CD4-positive, alpha-beta memory T cell (primary cell): ENCODE measurements at regions not wholly inside any gene's neighbourhood (a gene's known extent, or its start where the extent isn't known, plus 50 kb on each side); places are given as distances from the start of the nearest gene placed in this dataset.

Experiments
- CTCF ChIA-PET: fragments of 350-600 bp; sonication (Branson Sonifier 250); formaldehyde crosslinking; loops from one replicate; lab custom pipeline; 2021; ENCODE audit warnings: inconsistent platforms; ENCODE audit not compliant: partially characterized antibody; lab: Charles Lee
- POLR2A ChIA-PET: fragments of 350-600 bp; sonication (Branson Sonifier 250); formaldehyde crosslinking; loops from one replicate; lab custom pipeline; 2021; ENCODE audit not compliant: partially characterized antibody; lab: Charles Lee
- DNase-seq, 5 donors: peaks; one replicate each; pipeline versions ENCODE4 v3.0.0 to v3.0.0-alpha.2; 2020 to 2022; ENCODE audit warnings: mixed read lengths in 1 of 5
- H3K27ac ChIP-seq: one replicate; pipeline ENCODE4 v1.7.0; 2013; ENCODE audit warnings: low read depth, low read length
- H3K27me3 ChIP-seq: 2 replicates; pipeline ENCODE4 v1.7.0; 2013; ENCODE audit warnings: mild to moderate bottlenecking, low read length, moderate library complexity; ENCODE audit not compliant: insufficient read depth
- H3K36me3 ChIP-seq: 2 replicates; pipeline ENCODE4 v1.7.0; 2013; ENCODE audit warnings: mild to moderate bottlenecking, low read length, moderate library complexity; ENCODE audit not compliant: insufficient read depth
- H3K4me1 ChIP-seq: 2 replicates; pipeline ENCODE4 v1.7.0; 2013; ENCODE audit warnings: mild to moderate bottlenecking, low read length, moderate library complexity; ENCODE audit not compliant: insufficient read depth
- H3K4me3 ChIP-seq, 2 donors: one replicate each; pipeline ENCODE4 v1.7.0; 2013; ENCODE audit warnings: low read length in 2 of 2, mild to moderate bottlenecking in 1 of 2
- H3K9me3 ChIP-seq, 2 donors: one replicate each; pipeline ENCODE4 v1.7.0; 2013; ENCODE audit warnings: low read length in 2 of 2, control low read depth in 1 of 2; ENCODE audit not compliant: control insufficient read depth in 1 of 2
- H3K27ac Mint-ChIP-seq, 7 donors: one replicate each; pipeline ENCODE4 v1.8.0; 2020 to 2021; ENCODE audit warnings: mixed read lengths in 7 of 7, mild to moderate bottlenecking in 6 of 7, inconsistent platforms in 3 of 7, moderate library complexity in 3 of 7
- H3K27me3 Mint-ChIP-seq, 2 donors: one replicate each; pipeline ENCODE4 v1.8.0; 2020 to 2021; ENCODE audit warnings: mixed read lengths in 2 of 2
- H3K36me3 Mint-ChIP-seq, 2 donors: one replicate each; pipeline ENCODE4 v1.8.0; 2020 to 2021; ENCODE audit warnings: mixed read lengths in 2 of 2, inconsistent platforms in 1 of 2, mild to moderate bottlenecking in 1 of 2
- H3K4me1 Mint-ChIP-seq, 4 donors: one replicate each; pipeline ENCODE4 v1.8.0; 2020 to 2021; ENCODE audit warnings: mixed read lengths in 4 of 4, mild to moderate bottlenecking in 1 of 4
- H3K4me3 Mint-ChIP-seq, 8 donors: one replicate each; pipeline ENCODE4 v1.8.0; 2020 to 2021; ENCODE audit warnings: mixed read lengths in 8 of 8, mild to moderate bottlenecking in 7 of 8, moderate library complexity in 6 of 8, inconsistent platforms in 3 of 8
- H3K9me3 Mint-ChIP-seq, 8 donors: one replicate each; pipeline ENCODE4 v1.8.0; 2020 to 2021; ENCODE audit warnings: mixed read lengths in 8 of 8, mild to moderate bottlenecking in 5 of 8, inconsistent platforms in 3 of 8, moderate library complexity in 1 of 8
- intact Hi-C: fragments of 100-400 bp; cut with micrococcal nuclease; formaldehyde crosslinking; loops from one replicate; pipeline ENCODE4 v1.15.1; 2023

DNA sequence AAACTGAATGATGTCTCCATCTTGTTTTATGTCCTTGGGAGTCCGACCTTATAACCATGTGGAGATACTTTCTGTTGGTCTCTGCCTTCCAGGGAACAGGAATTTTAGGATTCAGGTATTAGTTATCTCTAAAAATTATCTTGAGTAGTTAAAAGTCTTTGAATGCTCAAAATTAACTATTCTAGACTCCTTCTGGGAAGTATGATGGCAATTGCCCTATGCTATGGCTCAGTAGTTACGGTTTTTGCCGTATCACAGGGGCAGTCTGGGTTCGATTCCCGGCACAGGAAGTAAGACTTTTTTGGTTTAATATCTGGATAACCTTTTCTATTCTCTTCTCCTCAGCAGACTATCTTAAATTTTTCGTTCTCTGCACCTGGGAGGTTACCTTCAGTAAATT is 708.7 kb upstream of the LRATD1 start:
- H3K27ac Mint-ChIP-seq = no peak overlapping the region
- intact Hi-C loops = no loop called here
- H3K36me3 ChIP-seq = no peaks in the 10 kb centered on the region
- no peaks in the 10 kb centered on the region for H3K4me1 ChIP-seq
- H3K9me3 ChIP-seq = no peaks in the 10 kb centered on the region
- no peak for DNase-seq
- no peak overlapping the region for H3K4me3 Mint-ChIP-seq
- ChIA-PET CTCF (no interaction called here), POLR2A (no interaction called here)
- no peaks in the 10 kb centered on the region for H3K36me3 Mint-ChIP-seq
- H3K4me3 ChIP-seq = no peak overlapping the region
- peaks cover 0 to 36% (median 8%) of the 10 kb centered on the region in 8 donors for H3K9me3 Mint-ChIP-seq
- no peaks in the 10 kb centered on the region for H3K27me3 ChIP-seq
- no peaks in the 10 kb centered on the region for H3K4me1 Mint-ChIP-seq
- no peaks in the 10 kb centered on the region for H3K27me3 Mint-ChIP-seq
- no peak overlapping the region for H3K27ac ChIP-seq

DNA sequence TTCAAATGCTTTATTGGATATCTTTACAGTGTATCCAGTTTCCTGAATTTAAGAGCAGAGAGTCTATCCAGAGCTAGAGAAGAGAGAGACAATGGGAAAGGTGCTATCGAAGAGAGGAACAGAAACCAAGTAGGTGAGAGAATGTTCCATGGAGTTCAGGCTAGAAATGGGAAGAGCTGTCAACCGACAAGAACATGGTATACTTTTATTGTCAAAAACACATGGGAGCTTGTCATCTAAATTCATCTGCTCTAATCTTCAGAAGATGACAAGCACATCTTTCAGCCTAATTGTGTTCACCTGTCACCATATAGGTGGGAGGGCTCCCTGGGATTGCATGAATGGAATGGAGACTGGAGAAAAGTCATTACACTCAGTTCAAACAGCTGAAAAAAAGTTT is 690.4 kb upstream of the LRATD1 start:
- ChIA-PET POLR2A (no interaction called here), CTCF (no interaction called here)
- no peak overlapping the region for H3K27ac Mint-ChIP-seq

DNA sequence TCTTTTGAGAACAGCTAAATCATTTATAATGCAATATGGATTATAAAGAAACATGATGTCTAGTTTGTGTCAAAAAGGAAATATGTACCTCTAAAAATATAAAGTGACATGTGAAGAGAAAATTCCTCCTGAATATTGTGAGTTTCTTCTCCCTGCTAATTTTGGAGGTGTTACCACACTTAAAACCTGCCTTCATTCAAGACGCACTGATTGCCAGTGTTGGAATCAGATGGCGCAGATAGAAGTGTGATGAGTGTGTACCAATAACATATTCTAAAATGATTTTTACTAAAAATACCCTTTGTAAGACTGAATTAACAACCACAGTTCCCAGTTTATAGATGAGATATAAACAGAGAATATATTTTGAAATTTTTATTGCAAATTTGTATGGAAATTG is 681.8 kb upstream of the LRATD1 start:
- Mint-ChIP-seq H3K4me3 (no peak overlapping the region), H3K36me3 (no peaks in the 10 kb centered on the region), H3K27me3 (no peaks in the 10 kb centered on the region), H3K4me1 (no peaks in the 10 kb centered on the region), H3K27ac (no peak overlapping the region), H3K9me3 (peaks cover 0 to 20% (median 7%) of the 10 kb centered on the region in 8 donors)
- H3K27ac ChIP-seq = no peak overlapping the region
- DNase-seq = no peak
- CTCF ChIA-PET = interaction anchor here (0.7 kb wide), 1 partner anchor 51 kb away, joined by 5 read pairs; no protein-coding TSS in a partner anchor
- no peak overlapping the region for H3K4me3 ChIP-seq
- intact Hi-C loops = no loop called here
- no peaks in the 10 kb centered on the region for H3K36me3 ChIP-seq
- H3K27me3 ChIP-seq = no peaks in the 10 kb centered on the region
- no peaks in the 10 kb centered on the region for H3K9me3 ChIP-seq
- no peaks in the 10 kb centered on the region for H3K4me1 ChIP-seq
- POLR2A ChIA-PET = no interaction called here

More for the DNA sequence above, 690.4 kb upstream of the LRATD1 start:
- Mint-ChIP-seq H3K9me3 (peaks cover 0 to 6% (median 2%) of the 10 kb centered on the region in 8 donors), H3K4me3 (no peak overlapping the region), H3K36me3 (no peaks in the 10 kb centered on the region), H3K4me1 (no peaks in the 10 kb centered on the region), H3K27me3 (no peaks in the 10 kb centered on the region)
- Histone ChIP-seq H3K27ac (no peak overlapping the region), H3K4me1 (no peaks in the 10 kb centered on the region), H3K36me3 (no peaks in the 10 kb centered on the region), H3K4me3 (no peak overlapping the region), H3K9me3 (no peaks in the 10 kb centered on the region), H3K27me3 (no peaks in the 10 kb centered on the region)
- DNase-seq = peak in 1 of 5 donors; percentile 31
- intact Hi-C loops = no loop called here

DNA sequence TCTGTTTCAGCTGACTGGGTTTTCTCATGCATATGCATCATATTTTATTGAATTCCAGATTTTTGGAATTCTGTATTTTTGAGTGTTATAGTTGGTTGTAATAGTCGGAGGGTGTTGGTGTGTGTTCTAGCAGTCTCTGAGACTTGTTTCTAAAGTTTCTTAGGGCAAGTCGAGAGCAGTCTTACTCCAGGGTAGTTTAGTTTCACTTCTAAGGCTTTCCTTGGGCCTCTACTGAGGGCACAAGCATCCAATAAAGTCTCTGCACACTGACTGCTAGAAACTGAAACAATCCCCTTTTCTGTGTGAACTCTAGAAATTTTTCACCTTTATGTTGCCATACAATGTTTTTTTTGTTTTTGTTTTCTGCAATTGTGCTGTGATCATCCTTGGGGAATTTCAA is 663.7 kb upstream of the LRATD1 start:
- no peaks in the 10 kb centered on the region for H3K4me1 Mint-ChIP-seq
- no peaks in the 10 kb centered on the region for H3K36me3 ChIP-seq
- H3K9me3 Mint-ChIP-seq = peaks cover 0 to 11% (median 5%) of the 10 kb centered on the region in 8 donors
- intact Hi-C loops = no loop called here
- H3K27ac Mint-ChIP-seq = no peak overlapping the region
- H3K4me3 ChIP-seq = no peak overlapping the region
- DNase-seq = no peak
- no peak overlapping the region for H3K27ac ChIP-seq
- no peaks in the 10 kb centered on the region for H3K27me3 Mint-ChIP-seq
- H3K9me3 ChIP-seq = no peaks in the 10 kb centered on the region
- no peaks in the 10 kb centered on the region for H3K27me3 ChIP-seq
- H3K4me1 ChIP-seq = no peaks in the 10 kb centered on the region
- no peaks in the 10 kb centered on the region for H3K36me3 Mint-ChIP-seq
- no peak overlapping the region for H3K4me3 Mint-ChIP-seq
- ChIA-PET POLR2A (no interaction called here), CTCF (no interaction called here)

DNA sequence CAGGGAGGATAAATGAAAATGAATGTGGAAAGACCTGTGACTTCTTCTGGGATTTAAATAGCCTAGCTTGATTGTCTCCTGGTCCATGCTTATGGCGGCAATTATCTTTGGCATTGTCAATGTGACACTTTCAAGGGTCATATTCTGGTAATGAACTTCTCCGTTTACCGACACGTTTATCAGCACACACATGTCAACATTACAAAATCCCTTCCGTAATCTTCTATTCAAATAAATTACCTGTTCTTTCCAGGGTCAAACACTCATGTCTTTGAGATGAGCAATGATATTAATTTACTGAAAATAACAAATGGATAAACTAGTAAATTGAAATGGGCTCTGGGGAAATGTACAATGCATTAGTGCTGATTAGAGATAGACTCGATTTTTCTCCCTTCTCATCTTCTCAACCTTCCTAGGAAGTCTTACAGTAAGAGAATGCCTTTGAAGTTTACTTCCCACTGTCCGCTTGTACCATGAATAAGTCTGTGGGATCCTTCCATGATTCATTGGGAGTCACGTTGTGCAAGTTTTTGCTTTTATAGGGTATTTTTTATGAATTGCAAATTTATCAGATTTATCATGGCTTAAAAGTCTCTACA is 646.3 kb upstream of the LRATD1 start:
- POLR2A ChIA-PET = no interaction called here
- intact Hi-C loops = no loop called here
- Mint-ChIP-seq H3K27me3 (no peaks in the 10 kb centered on the region), H3K36me3 (no peaks in the 10 kb centered on the region), H3K4me1 (no peaks in the 10 kb centered on the region), H3K4me3 (no peak overlapping the region), H3K27ac (no peak overlapping the region), H3K9me3 (peaks cover 0 to 25% (median 9%) of the 10 kb centered on the region in 8 donors)
- CTCF ChIA-PET = no interaction called here
- H3K27ac ChIP-seq = no peak overlapping the region
- no peaks in the 10 kb centered on the region for H3K4me1 ChIP-seq
- H3K4me3 ChIP-seq = no peak overlapping the region
- DNase-seq = no peak
- H3K9me3 ChIP-seq = no peaks in the 10 kb centered on the region
- no peaks in the 10 kb centered on the region for H3K27me3 ChIP-seq
- H3K36me3 ChIP-seq = no peaks in the 10 kb centered on the region

DNA sequence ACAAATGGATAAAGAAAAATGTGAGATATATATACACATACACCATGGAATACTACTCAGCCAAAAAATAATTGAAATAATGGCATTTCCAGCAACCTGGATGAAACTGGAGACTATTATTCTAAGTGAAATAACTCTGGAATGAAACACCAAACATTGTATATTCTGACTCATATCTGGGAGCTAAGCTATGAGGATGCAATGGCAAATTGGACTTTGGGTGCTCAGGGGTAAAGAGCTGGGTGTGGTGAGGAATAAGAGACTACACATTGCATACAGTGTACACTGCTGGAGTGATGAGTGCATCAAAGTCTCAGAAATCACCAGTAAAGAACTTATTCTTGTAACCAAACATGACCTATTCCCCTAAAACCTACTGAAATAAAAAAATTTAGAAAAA is 636.0 kb upstream of the LRATD1 start:
- H3K4me1 ChIP-seq = no peaks in the 10 kb centered on the region
- intact Hi-C loops = no loop called here
- no peaks in the 10 kb centered on the region for H3K36me3 ChIP-seq
- no peaks in the 10 kb centered on the region for H3K27me3 ChIP-seq
- H3K27ac ChIP-seq = no peak overlapping the region
- no peaks in the 10 kb centered on the region for H3K27me3 Mint-ChIP-seq
- H3K4me3 ChIP-seq = no peak overlapping the region
- POLR2A ChIA-PET = no interaction called here
- H3K27ac Mint-ChIP-seq = no peak overlapping the region
- peaks cover 4 to 33% (median 16%) of the 10 kb centered on the region in 8 donors for H3K9me3 Mint-ChIP-seq
- no peak overlapping the region for H3K4me3 Mint-ChIP-seq
- no peaks in the 10 kb centered on the region for H3K9me3 ChIP-seq
- CTCF ChIA-PET = no interaction called here
- no peaks in the 10 kb centered on the region for H3K36me3 Mint-ChIP-seq
- no peak for DNase-seq
- H3K4me1 Mint-ChIP-seq = no peaks in the 10 kb centered on the region

DNA sequence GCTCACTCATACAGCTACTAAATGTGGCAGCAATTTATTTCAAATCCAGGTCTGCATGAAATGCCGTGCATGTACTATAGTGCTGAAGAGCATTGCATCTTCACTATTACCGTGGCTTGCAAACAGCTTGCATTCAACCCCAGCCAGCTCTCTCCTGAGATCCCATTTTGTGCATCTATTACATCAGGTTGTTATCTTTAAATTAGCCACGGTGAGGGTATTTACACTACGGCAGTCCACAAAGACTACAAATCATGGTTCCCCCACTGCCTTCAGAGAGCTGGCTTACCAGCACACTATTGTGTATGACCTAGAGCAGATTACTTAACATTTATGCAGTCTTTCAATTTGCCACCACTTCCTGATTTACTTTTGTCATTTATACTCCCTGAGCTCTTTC is 621.3 kb upstream of the LRATD1 start:
- POLR2A ChIA-PET = no interaction called here

More for the DNA sequence above, 621.3 kb upstream of the LRATD1 start:
- H3K4me3 ChIP-seq = no peak overlapping the region
- CTCF ChIA-PET = no interaction called here
- no peaks in the 10 kb centered on the region for H3K36me3 Mint-ChIP-seq
- no peak overlapping the region for H3K4me3 Mint-ChIP-seq
- intact Hi-C loops = no loop called here
- H3K27me3 Mint-ChIP-seq = no peaks in the 10 kb centered on the region
- H3K9me3 Mint-ChIP-seq = peaks cover 5 to 37% (median 18%) of the 10 kb centered on the region in 8 donors
- no peak overlapping the region for H3K27ac Mint-ChIP-seq
- H3K27ac ChIP-seq = no peak overlapping the region
- DNase-seq = no peak
- no peaks in the 10 kb centered on the region for H3K9me3 ChIP-seq
- no peaks in the 10 kb centered on the region for H3K27me3 ChIP-seq
- H3K4me1 ChIP-seq = no peaks in the 10 kb centered on the region
- no peaks in the 10 kb centered on the region for H3K4me1 Mint-ChIP-seq
- no peaks in the 10 kb centered on the region for H3K36me3 ChIP-seq
